ENCODE measurements at regions not wholly inside any gene's neighbourhood (a gene's known extent, or its start where the extent isn't known, plus 50 kb on each side); places are given as distances from the start of the nearest gene placed in this dataset.

- no peak for TF ChIP-seq PRDM2 (tag by site-specific recombination; IDR thresholded peaks at IDR 0.05; ENCODE audit: borderline replicate concordance)
- TF ChIP-seq ZNF248 (tag by site-specific recombination; IDR thresholded peaks at IDR 0.05): no peak
- no peak for TF ChIP-seq ZNF658 (tag by site-specific recombination; IDR thresholded peaks at IDR 0.05)
- TF ChIP-seq ZNF645 (tag by site-specific recombination; IDR thresholded peaks at IDR 0.05): no peak
- no peak for TF ChIP-seq ZNF169 (tag by site-specific recombination; IDR thresholded peaks at IDR 0.05)
- TF ChIP-seq ZBTB44 (tag by site-specific recombination; IDR thresholded peaks at IDR 0.05): no peak
Measured at GRCh38 chr9:20042128-20042711, 253.4 kb upstream of the SLC24A2 start (continued).

- Histone ChIP-seq H3K27ac (ENCODE audit: extremely low read depth, low read depth, low read length) (no peak overlapping the region), H3K36me3 (ENCODE audit: control insufficient read depth in 2 of 2, insufficient read depth in 1 of 2, low read length in 2 of 2) (no peaks in the 10 kb centered on the region), H3K4me1 (ENCODE audit: control insufficient read depth, insufficient read depth, low read length) (no peaks in the 10 kb centered on the region), H3K9me3 (ENCODE audit: control insufficient read depth, insufficient read depth, low read depth, low read length) (no peaks in the 10 kb centered on the region), H3K4me3 (ENCODE audit: low read depth, low read length) (no peak overlapping the region)
- ChIA-PET CTCF (no interaction called here), POLR2A (no interaction called here)
- TF ChIP-seq ZNF654 (tag by site-specific recombination; IDR thresholded peaks at IDR 0.05; ENCODE audit: low read depth): no peak
- TF ChIP-seq KLF1 (tag by site-specific recombination; IDR thresholded peaks at IDR 0.05): no peak
- TF ChIP-seq ZNF155 (tag by site-specific recombination; IDR thresholded peaks at IDR 0.05): no peak
- no peak for TF ChIP-seq ZNF692 (tag by site-specific recombination; IDR thresholded peaks at IDR 0.05)
- TF ChIP-seq ZBTB10 (tag by site-specific recombination; IDR thresholded peaks at IDR 0.05): no peak
- TF ChIP-seq ZNF18 (tag by site-specific recombination; IDR thresholded peaks at IDR 0.05): no peak
- TF ChIP-seq ELK4 (IDR thresholded peaks at IDR 0.05; ENCODE audit: borderline replicate concordance, low read depth, low read length): no peak
- TF ChIP-seq SP3 (tag by site-specific recombination; IDR thresholded peaks at IDR 0.05): no peak
- no peak for TF ChIP-seq ZNF26 (tag by site-specific recombination; IDR thresholded peaks at IDR 0.05)
- no peak for TF ChIP-seq ZBTB7A (tag by site-specific recombination; IDR thresholded peaks at IDR 0.05; ENCODE audit: low read depth)
- no peak for TF ChIP-seq KLF17 (tag by site-specific recombination; IDR thresholded peaks at IDR 0.05)
Measured at GRCh38 chr9:20041697-20042081, 252.9 kb upstream of the SLC24A2 start.

Measured in HEK293 (cell line).